B cell (primary cell): ENCODE measurements at regions not wholly inside any gene's neighbourhood (a gene's known extent, or its start where the extent isn't known, plus 50 kb on each side); places are given as distances from the start of the nearest gene placed in this dataset.

Source experiments
- ATAC-seq: fragments of 200-7000 bp; cut with Tn5 transposase; one replicate; pipeline ENCODE4 v1.10.0; 2021; ENCODE audit warnings: low read depth, mild to moderate bottlenecking, moderate number of reproducible peaks, moderate library complexity
- CTCF ChIA-PET: fragments of 350-600 bp; sonication (Branson Sonifier 250); formaldehyde crosslinking; loops from one replicate; lab custom pipeline; 2021; ENCODE audit warnings: antibody characterized with exemption, inconsistent platforms; lab: Charles Lee
- POLR2A ChIA-PET: fragments of 350-600 bp; sonication (Branson Sonifier 250); formaldehyde crosslinking; loops from one replicate; lab custom pipeline; 2021; ENCODE audit warnings: antibody characterized with exemption; lab: Charles Lee
- DNase-seq: peaks from one replicate; pipeline ENCODE4 v3.0.0; 2013
- H2AFZ ChIP-seq: 2 replicates; pipeline ENCODE4 v1.6.1; 2012; ENCODE audit warnings: mild to moderate bottlenecking, low read depth, low read length; ENCODE audit not compliant: insufficient read depth, poor library complexity, severe bottlenecking
- H3K27ac ChIP-seq, 2 donors: 1 replicate in 1 of 2; 2 replicates in 1 of 2; pipeline ENCODE4 v1.5.1; 2012 to 2013; ENCODE audit warnings: low read length in 2 of 2, mild to moderate bottlenecking in 2 of 2, moderate library complexity in 1 of 2
- H3K27me3 ChIP-seq, 4 experiments: fragments of 200-600 bp in 1 of 4; sonication (generic) in 1 of 4; replicated peaks in 1 of 4; 1 replicate in 2 of 4; 2 replicates in 2 of 4; pipeline versions ENCODE4 v1.6.1 to v1.7.0; 2013 to 2016; ENCODE audit warnings: low read length in 3 of 4, mild to moderate bottlenecking in 2 of 4, mixed read lengths in 1 of 4, moderate library complexity in 1 of 4; ENCODE audit not compliant: insufficient read depth in 4 of 4, control insufficient read depth in 3 of 4; ENCODE audit errors: control extremely low read depth in 1 of 4
- H3K36me3 ChIP-seq, 2 experiments: replicated peaks in 1 of 2; 1 replicate in 1 of 2; 2 replicates in 1 of 2; pipeline versions ENCODE4 v1.6.1 to v1.7.1; 2013; ENCODE audit warnings: low read length in 1 of 2; ENCODE audit not compliant: insufficient read depth in 2 of 2, control insufficient read depth in 1 of 2; ENCODE audit errors: control extremely low read depth in 1 of 2, extremely low read depth in 1 of 2
- H3K4me1 ChIP-seq, 2 donors: fragments of 200-600 bp in 1 of 2; sonication (generic) in 1 of 2; 1 replicate in 1 of 2; 2 replicates in 1 of 2; pipeline versions ENCODE4 v1.5.1 to v1.6.1; 2013 to 2017; ENCODE audit warnings: low read length in 2 of 2; ENCODE audit not compliant: control insufficient read depth in 2 of 2, insufficient read depth in 2 of 2
- H3K4me2 ChIP-seq: replicated peaks from 2 replicates; pipeline ENCODE3; 2012; ENCODE audit warnings: mild to moderate bottlenecking, low read depth, low read length; ENCODE audit not compliant: poor library complexity, severe bottlenecking
- H3K4me3 ChIP-seq, 5 experiments: fragments of 200-600 bp in 1 of 5; sonication (generic) in 1 of 5; 1 replicate in 3 of 5; 2 replicates in 2 of 5; pipeline versions ENCODE4 v1.5.1 to v1.7.0; 2011 to 2016; ENCODE audit warnings: low read length in 4 of 5, mild to moderate bottlenecking in 4 of 5, low read depth in 2 of 5, control low read depth in 1 of 5, moderate library complexity in 1 of 5; ENCODE audit not compliant: insufficient read depth in 1 of 5; ENCODE audit errors: control extremely low read depth in 1 of 5, extremely low read depth in 1 of 5
- H3K79me2 ChIP-seq: fragments of 200-600 bp; sonication (generic); one replicate; pipeline ENCODE4 v1.6.0; 2016; ENCODE audit warnings: low read length; ENCODE audit not compliant: control insufficient read depth, insufficient read depth
- H3K9ac ChIP-seq: fragments of 200-600 bp; sonication (generic); 2 replicates; pipeline ENCODE4 v1.6.1; 2017; ENCODE audit warnings: mild to moderate bottlenecking, low read length, moderate library complexity
- H3K9me3 ChIP-seq, 3 donors: one replicate each; pipeline versions ENCODE4 v1.6.1 to v1.7.1; 2013; ENCODE audit warnings: low read length in 2 of 3; ENCODE audit not compliant: control insufficient read depth in 2 of 3, insufficient read depth in 1 of 3; ENCODE audit errors: control extremely low read depth in 1 of 3
- H4K20me1 ChIP-seq: 2 replicates; pipeline ENCODE4 v1.6.0; 2012; ENCODE audit warnings: mild to moderate bottlenecking, low read length; ENCODE audit not compliant: insufficient read depth, control insufficient read depth, poor library complexity, severe bottlenecking
- H3K27ac Mint-ChIP-seq: one replicate; pipeline ENCODE4 v1.8.0; 2021; ENCODE audit warnings: mixed read lengths
- H3K27me3 Mint-ChIP-seq: one replicate; pipeline ENCODE4 v1.8.0; 2021; ENCODE audit warnings: mixed read lengths
- H3K4me1 Mint-ChIP-seq: one replicate; pipeline ENCODE4 v1.8.0; 2021; ENCODE audit warnings: mixed read lengths
- H3K4me3 Mint-ChIP-seq: one replicate; pipeline ENCODE4 v1.8.0; 2021; ENCODE audit warnings: mixed read lengths
- H3K9me3 Mint-ChIP-seq: one replicate; pipeline ENCODE4 v1.8.0; 2022; ENCODE audit warnings: mixed read lengths; ENCODE audit not compliant: insufficient read depth
- EZH2 ChIP-seq: IDR thresholded peaks from 2 replicates; pipeline ENCODE4 v1.6.1; 2012; ENCODE audit warnings: borderline replicate concordance, low read depth, mild to moderate bottlenecking, moderate library complexity, low read length; ENCODE audit not compliant: insufficient read depth, poor library complexity, severe bottlenecking
- WGBS: methylation state at CpG from one replicate; pipeline ENCODE4 v1.1.5; 2013; ENCODE audit warnings: missing lambda C conversion rate; ENCODE audit not compliant: insufficient coverage; 5-methylcytosine and 5-hydroxymethylcytosine counted together
- intact Hi-C: fragments of 100-400 bp; cut with micrococcal nuclease; formaldehyde crosslinking; loops from one replicate; pipeline ENCODE4 v1.10.0; 2022
- TF ChIP-seq, protein P1 (sequence below): fragments of 200-600 bp; IDR thresholded peaks from one replicate; pipeline ENCODE4 v1.8.0; 2022; ENCODE audit warnings: antibody characterized with exemption, mild to moderate bottlenecking

DNA sequence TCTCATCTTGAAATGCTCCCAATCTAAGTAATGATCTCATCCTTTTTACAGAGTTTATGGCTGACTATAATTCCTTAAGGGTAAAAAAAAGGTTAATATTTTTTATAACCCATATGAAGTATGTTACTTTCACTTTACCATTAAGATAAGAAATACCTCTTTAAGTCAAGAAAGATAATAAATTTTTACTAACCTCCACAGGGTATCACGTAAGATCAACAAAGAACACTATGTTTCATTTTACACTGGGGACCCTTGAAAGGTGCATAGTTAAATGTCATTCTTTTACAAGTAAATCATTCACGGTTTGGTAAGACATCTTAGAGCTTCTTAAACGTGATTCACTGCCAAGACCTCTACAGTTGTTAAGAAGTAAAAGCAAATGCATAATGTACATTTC, 472.7 kb upstream of the CDH9 start:
- H3K27ac Mint-ChIP-seq: no peak overlapping the region
- no peaks in the 10 kb centered on the region for H3K27me3 ChIP-seq
- peaks cover 4% of the 10 kb centered on the region for H3K9me3 Mint-ChIP-seq
- H3K9ac ChIP-seq: no peak overlapping the region
- DNase-seq: no peak
- intact Hi-C loops: no loop called here
- no peaks in the 10 kb centered on the region for H3K27me3 Mint-ChIP-seq
- no peak overlapping the region for H3K4me3 ChIP-seq
- H3K4me1 ChIP-seq: no peaks in the 10 kb centered on the region
- ChIA-PET POLR2A (no interaction called here), CTCF (no interaction called here)
- no peak overlapping the region for H3K4me2 ChIP-seq
- no peaks in the 10 kb centered on the region for H3K79me2 ChIP-seq
- H3K27ac ChIP-seq: no peak overlapping the region
- no peak overlapping the region for H3K4me3 Mint-ChIP-seq
- no peaks in the 10 kb centered on the region for H3K9me3 ChIP-seq
- no peaks in the 10 kb centered on the region for H4K20me1 ChIP-seq
- WGBS: no CpG with 5 or more reads among the region's 3 CpGs
- H2AFZ ChIP-seq: no peak overlapping the region
- no peaks in the 10 kb centered on the region for H3K4me1 Mint-ChIP-seq
- TF ChIP-seq EZH2: no peak
- TF ChIP-seq, protein P1, sequence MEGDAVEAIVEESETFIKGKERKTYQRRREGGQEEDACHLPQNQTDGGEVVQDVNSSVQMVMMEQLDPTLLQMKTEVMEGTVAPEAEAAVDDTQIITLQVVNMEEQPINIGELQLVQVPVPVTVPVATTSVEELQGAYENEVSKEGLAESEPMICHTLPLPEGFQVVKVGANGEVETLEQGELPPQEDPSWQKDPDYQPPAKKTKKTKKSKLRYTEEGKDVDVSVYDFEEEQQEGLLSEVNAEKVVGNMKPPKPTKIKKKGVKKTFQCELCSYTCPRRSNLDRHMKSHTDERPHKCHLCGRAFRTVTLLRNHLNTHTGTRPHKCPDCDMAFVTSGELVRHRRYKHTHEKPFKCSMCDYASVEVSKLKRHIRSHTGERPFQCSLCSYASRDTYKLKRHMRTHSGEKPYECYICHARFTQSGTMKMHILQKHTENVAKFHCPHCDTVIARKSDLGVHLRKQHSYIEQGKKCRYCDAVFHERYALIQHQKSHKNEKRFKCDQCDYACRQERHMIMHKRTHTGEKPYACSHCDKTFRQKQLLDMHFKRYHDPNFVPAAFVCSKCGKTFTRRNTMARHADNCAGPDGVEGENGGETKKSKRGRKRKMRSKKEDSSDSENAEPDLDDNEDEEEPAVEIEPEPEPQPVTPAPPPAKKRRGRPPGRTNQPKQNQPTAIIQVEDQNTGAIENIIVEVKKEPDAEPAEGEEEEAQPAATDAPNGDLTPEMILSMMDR: no peak
- no peak for ATAC-seq
- H3K36me3 ChIP-seq: no peaks in the 10 kb centered on the region

DNA sequence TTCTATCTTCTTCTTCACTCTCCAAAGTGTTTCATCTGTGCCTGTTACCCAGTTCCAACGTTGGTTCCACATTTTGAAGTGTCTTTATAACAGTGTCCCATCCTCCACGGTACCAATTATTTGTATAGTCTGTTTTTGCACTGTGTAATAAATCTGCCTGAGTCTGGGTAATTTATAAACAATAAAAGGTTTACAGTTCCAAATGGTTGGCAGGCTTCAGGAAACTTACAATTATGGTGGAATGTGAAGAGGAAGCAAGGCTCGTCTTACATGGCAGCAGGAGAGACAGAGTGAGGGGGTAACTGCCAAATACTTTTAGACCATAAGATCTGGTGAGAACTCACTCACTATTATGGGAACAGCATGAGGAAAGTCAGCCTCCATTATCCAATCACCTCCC, 465.4 kb upstream of the CDH9 start:
- Histone ChIP-seq H3K9ac (no peak overlapping the region), H3K4me1 (no peaks in the 10 kb centered on the region), H2AFZ (no peak overlapping the region), H3K36me3 (no peaks in the 10 kb centered on the region), H3K27ac (no peak overlapping the region), H4K20me1 (no peaks in the 10 kb centered on the region), H3K4me3 (no peak overlapping the region), H3K4me2 (no peak overlapping the region), H3K79me2 (no peaks in the 10 kb centered on the region), H3K9me3 (peaks cover 0 to 7% (median 0%) of the 10 kb centered on the region in 3 donors), H3K27me3 (no peaks in the 10 kb centered on the region)
- Mint-ChIP-seq H3K9me3 (peaks cover 5% of the 10 kb centered on the region), H3K27me3 (no peaks in the 10 kb centered on the region), H3K4me3 (no peak overlapping the region), H3K4me1 (no peaks in the 10 kb centered on the region), H3K27ac (no peak overlapping the region)
- no CpG with 5 or more reads among the region's 3 CpGs for WGBS
- intact Hi-C loops: no loop called here
- TF ChIP-seq, protein P1: no peak
- TF ChIP-seq EZH2: no peak
- ChIA-PET POLR2A (no interaction called here), CTCF (no interaction called here)
- DNase-seq: no peak
- ATAC-seq: no peak
